ENCODE measurements at regions not wholly inside any gene's neighbourhood (a gene's known extent, or its start where the extent isn't known, plus 50 kb on each side); places are given as distances from the start of the nearest gene placed in this dataset.

- TF ChIP-seq CTCF (IDR thresholded peaks at IDR 0.05), result no peak
- no peak for TF ChIP-seq POLR2AphosphoS5 (IDR thresholded peaks at IDR 0.05; ENCODE audit: low read depth, low read length)
- no peak for TF ChIP-seq REST (IDR thresholded peaks at IDR 0.05; ENCODE audit: insufficient read depth in 1 of 2, low read depth in 2 of 2, low read length in 1 of 2)
These were observed 244.2 kb downstream of the IPMK start for GRCh38 chr10:58023341-58024073.

Measured in Panc1 (cell line).